ENCODE measurements at regions not wholly inside any gene's neighbourhood (a gene's known extent, or its start where the extent isn't known, plus 50 kb on each side); places are given as distances from the start of the nearest gene placed in this dataset.
"Not testable (repeated sequence)": the region's sequence is repeated elsewhere in the genome, so short reads cannot be mapped to it uniquely, and the experiment has no call there.

- DNase-seq: no peak
Observed at GRCh38 chr7:42677751-42678699, 233.8 kb downstream of the C7orf25 start.

- no peak for DNase-seq
Observed at GRCh38 chr7:42674541-42674940, 237.3 kb downstream of the C7orf25 start.

GRCh38 chr7:42673951-42674350 lies 237.9 kb downstream of the C7orf25 start:
- DNase-seq: no peak

DNA sequence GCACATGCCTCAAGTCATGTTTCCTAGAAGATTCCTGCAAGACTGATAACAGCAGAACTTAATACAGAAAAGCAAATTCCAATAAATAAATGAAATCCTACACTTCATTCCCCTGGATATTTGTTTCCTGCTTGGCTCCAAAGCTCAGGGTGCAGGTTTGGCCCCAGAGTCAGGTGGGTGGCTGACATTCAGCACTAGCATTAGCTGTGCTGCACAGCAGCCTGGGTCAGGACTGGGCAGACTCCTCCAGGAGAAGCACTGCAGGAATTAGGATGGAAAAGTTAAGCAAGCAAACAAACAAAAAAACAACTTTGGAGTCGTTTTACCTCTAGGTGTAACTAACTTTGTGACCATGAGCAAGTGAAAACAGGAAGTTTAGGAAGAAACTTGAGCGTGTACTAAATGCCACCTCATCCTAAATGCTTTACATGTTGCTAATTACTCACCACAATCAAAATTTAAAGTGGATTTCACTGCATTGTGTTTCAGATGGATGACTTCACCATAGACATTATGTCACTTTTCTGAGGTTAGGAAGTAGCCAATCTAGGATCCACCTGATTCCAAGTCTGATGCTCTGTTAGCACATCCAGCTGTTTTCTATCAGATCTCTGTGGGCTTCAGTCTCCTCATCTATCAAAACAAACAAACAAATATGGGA lies 239.4 kb downstream of the C7orf25 start:
- DNase-seq: no peak

DNA sequence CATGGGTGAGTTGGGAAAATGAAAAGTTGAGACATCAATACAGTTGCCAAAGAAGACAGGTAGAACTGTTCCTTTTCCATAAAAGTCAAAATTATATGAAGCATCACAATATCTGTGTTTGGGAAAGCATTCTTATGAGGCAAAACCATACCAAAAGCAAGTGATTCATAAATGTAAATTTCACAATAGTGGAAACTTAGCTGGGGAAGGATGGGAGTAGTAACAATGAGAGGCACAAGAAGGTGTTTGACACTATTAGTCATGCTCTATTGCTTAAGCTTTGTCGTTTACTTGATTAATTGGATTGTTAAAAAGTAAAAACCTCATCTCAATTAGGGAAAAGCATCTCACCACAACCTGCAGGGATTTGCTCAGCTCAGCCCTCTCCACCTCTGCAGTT lies 240.2 kb downstream of the C7orf25 start:
- no peak for DNase-seq

DNA sequence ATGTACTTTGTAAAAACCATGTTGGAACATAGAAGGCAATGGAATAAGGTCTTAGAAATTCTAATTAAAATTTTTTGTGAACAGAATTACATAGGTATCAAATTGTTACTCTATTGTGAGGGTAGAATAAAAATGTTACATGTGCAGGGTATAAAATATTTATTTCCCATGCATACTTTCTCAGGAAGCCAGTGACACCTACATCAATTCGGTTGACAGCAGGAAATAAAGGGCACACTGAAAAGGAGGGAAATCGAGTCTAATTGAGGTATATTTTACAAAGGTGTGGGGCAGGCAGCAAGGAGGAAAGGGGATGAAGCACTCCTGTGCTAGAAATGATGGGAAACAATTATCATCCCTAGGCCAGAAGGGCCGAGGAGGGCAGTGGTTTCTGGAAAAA lies 244.9 kb downstream of the C7orf25 start:
- DNase-seq: no peak

DNA sequence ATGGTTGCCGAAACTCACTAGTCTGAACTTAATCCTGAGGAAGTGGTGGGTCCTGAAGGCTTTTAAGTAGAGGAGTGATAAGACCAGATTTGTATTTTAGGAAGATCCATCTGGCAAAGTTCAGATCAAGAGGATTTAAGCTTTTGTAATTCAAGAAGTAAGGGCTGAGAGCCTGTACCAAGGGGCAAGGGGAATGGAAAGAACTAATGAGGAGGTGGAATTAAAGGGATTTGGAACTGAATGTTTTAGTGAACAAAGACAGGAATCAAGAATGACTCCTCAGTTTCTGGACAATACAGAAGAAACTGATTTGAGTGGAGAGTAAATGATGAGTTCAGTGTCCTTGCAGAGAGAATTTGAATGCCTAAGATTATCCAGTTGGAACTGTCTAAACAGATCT lies 249.0 kb downstream of the C7orf25 start:
- no peak for DNase-seq

GRCh38 chr7:42661312-42661711 lies 250.6 kb downstream of the C7orf25 start:
- no peak for DNase-seq

DNA sequence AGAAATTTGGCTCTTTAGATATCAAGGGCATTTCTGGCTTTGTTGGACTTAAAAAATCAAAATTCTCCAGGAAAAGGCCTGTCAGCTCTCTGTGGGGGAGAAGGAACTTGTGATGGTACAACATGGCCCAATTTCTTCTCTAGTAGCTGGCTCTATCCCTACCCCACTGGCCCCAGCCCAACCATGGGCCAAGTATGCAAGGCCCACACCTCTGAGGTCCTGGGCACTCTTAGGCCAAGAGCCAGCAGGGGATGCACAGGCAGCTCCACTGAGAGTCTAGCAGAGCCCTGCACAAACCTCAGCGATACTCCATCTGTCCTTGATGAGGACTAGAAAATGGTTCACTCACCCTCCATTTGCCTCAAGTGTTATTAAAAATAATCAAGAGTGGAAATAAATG lies 261.2 kb downstream of the C7orf25 start:
- DNase-seq: no peak

- DNase-seq: no peak
Observed at GRCh38 chr7:42650171-42650570, 261.7 kb downstream of the C7orf25 start.

DNA sequence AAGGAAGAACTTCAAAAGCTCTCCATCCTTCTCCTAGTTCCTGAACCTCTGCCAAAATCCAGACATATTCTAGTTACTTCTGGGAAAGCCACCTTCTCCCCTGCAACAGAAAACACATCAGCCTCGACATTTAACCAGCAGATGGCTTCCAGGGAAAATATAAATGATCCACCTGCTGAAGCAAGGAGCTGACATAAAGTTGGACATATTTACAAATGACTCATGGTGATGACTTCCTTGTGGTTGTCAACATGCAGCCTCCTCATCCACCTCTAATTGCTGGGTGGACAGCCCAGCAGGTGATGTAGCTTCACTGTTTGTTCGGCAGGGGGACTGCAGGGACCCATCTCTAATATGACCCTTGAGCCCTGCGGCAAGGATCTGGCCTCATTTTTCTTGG lies 266.0 kb downstream of the C7orf25 start:
- DNase-seq: no peak

- DNase-seq: no peak
Observed at GRCh38 chr7:42642699-42643098, 269.2 kb downstream of the C7orf25 start.

DNA sequence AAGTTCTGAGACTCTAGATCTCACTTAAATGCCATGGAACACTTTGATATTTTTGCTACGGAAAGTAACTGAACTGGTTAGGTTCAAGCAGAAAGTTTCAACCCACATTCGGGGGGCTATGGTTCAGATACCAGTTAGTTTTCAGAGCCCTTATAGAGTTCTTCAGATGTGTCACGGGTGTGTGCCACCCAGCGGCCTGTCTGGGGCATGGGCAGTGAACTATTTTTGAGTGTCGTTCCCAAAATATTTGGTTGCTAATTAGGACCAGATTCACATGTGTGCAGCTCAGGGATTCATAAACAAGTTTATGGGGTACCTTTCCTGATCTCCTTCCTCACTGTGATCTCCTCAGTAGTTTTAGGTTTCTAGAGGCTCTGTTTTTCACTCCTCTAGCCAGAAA lies 271.9 kb downstream of the C7orf25 start:
- DNase-seq: no peak

DNA sequence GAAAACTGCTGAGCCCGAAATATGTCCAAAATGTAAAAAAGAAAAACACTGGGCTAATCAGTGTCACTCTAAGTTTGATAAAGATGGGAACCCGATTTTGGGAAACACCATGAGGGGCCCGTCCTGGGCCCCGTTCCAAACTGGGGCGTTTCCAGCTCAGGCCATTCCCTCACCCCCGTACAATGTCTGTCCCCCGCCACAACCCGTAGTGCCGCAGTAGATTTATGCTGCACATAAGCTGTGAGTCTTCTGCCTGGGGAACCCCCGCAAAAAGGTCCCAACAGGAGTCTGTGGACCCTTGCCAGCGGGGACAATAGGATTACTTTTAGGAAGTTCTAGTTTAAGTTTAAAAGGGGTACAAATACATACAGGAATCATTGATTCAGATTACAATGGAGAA lies 275.5 kb downstream of the C7orf25 start:
- not testable (repeated sequence) for DNase-seq

DNA sequence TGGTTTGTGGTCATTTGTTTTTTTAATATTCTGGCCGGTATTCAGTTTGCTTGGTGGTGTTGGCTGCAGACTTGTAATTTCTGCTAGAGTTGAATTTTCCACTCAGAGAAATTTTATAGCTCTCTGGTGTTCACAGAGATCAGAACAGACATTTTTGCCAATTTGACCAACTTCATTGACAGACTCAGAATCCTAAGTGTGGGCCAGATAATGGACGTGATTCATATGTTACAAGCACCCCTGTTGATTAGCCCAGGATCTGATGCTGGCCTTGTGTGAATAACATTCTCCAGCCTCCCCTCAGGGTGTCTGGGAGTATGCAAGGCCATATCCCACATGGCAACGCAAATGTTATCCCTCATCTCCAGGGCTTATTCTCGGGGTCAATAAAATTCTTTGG lies 283.8 kb downstream of the C7orf25 start:
- DNase-seq: no peak

DNA sequence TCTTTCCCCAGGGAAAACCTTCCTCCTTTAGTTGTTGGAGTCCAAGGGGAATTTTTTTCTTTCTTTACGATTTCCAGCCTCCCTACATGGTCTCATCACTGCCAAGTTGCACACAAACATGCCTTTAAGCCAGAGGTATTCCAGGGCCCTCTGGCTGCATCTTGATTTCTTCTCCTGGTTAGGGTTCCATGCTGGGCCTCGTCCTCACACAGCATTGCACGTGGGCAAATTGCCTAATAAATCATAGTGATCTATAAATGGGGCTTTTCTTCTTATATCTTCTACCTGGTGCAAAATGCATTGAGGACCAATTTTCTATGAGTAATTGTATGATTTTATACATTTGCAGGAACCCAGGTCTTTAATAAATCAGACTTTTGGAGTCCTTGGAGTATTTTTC lies 284.2 kb downstream of the C7orf25 start:
- DNase-seq: no peak

GRCh38 chr7:42627101-42627500 lies 284.8 kb downstream of the C7orf25 start:
- DNase-seq: no peak

DNA sequence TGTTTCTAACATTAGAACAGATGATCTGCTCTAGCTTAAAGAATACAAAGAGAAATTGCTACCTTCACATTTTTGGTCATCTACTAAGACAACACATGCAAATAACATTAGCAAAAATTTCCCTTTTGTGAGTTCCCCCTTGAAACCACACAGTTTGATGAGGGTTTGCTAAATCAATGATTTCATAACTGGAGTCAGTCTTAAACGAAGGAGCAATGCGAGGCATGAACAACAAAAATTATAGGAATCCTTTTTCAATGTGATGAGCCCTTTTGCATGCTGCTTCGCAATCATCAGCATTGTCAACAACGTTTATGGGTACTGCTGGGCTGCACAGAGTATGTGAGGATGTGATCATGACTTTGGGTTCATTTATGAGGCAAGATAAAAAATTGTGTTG lies 286.4 kb downstream of the C7orf25 start:
- DNase-seq: no peak

DNA sequence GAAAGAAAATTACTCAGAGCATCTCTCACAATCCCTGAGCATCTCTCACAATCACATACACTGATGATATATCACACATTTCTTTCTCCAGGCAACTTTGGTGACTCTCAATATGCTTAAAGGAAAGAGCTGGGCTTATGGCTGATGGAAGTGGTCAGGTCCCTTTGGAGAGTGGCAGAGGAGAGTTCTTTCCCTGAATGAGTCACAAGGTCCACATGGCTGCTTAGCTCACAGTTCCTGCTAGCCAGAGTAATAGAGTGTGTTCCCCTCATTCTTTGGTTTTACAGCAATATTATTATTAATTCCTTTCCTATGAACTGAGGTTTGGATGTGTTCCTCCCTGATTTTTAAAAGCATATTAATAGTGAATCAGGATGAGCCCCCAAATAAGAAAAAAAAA lies 287.4 kb downstream of the C7orf25 start:
- no peak for DNase-seq

GRCh38 chr7:42621543-42622219 lies 290.2 kb downstream of the C7orf25 start:
- no peak for DNase-seq

GRCh38 chr7:42618651-42619360 lies 293.1 kb downstream of the C7orf25 start:
- no peak for DNase-seq

DNA sequence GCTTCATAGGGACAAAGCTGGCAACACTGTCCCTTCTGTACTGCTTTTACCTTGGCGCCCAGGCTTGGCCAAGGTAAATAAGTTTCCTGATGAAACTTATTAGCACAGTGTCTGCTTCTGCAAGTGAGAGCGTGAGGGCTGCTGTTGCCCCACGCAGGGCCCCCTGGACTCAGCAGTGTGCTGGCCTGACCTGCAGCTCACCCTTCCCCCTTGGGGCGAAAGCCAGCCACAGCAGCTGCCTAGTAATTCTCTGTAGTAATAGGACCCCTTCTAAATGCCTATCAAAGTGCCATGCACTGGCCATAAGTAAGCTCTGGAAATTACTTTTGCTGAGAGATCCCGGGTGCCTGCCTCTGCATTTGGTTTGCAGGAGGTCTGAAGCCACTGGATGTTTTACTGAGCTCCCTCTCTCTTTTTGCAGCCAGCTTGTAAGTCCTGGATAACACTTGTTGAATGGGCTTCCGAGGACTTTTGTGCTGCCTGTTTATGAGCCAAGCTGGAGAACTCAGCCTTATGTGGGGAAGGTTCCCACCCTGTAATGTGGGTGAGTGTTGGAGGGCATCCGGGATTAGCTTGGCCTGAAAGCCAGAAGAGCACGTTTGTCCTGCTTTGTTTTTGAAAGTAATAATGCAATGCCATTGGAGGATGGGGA lies 293.9 kb downstream of the C7orf25 start:
- no peak for DNase-seq

Measured in CD4-positive, alpha-beta T cell treated with Interleukin-4 for 4 hours (primary cell).